DND-41 (cell line): ENCODE measurements at regions not wholly inside any gene's neighbourhood (a gene's known extent, or its start where the extent isn't known, plus 50 kb on each side); places are given as distances from the start of the nearest gene placed in this dataset.

Source experiments
- CTCF ChIP-seq: IDR thresholded peaks from 2 replicates; pipeline ENCODE4 v1.5.1; 2012; ENCODE audit warnings: borderline replicate concordance, low read length, moderate library complexity, mild to moderate bottlenecking; ENCODE audit not compliant: poor library complexity, severe bottlenecking; ENCODE audit errors: extremely low read depth
- EZH2 ChIP-seq: IDR thresholded peaks from 3 replicates; pipeline ENCODE4 v1.6.1; 2012; ENCODE audit warnings: borderline replicate concordance, low read depth, mild to moderate bottlenecking, moderate library complexity, low read length, inconsistent platforms; ENCODE audit not compliant: severe bottlenecking

GRCh38 chr20:24871480-24872213 lies 77.4 kb upstream of the CST7 start:
- no peak for TF ChIP-seq CTCF
- no peak for TF ChIP-seq EZH2
